Upper lobe of left lung (tissue), 6 donors: ENCODE measurements at regions not wholly inside any gene's neighbourhood (a gene's known extent, or its start where the extent isn't known, plus 50 kb on each side); places are given as distances from the start of the nearest gene placed in this dataset.

Experiments
- ATAC-seq, 2 donors: fragments of 200-7000 bp; cut with Tn5 transposase; one replicate each; pipeline ENCODE4 v1.9.1; 2022; ENCODE audit warnings: mild to moderate bottlenecking in 2 of 2, moderate library complexity in 2 of 2; ENCODE audit not compliant: low FRiP score in 2 of 2
- DNase-seq, 2 donors: peaks; one replicate each; pipeline ENCODE4 v3.0.0-alpha.2; 2019 to 2020
- H3K27ac ChIP-seq, 4 donors: fragments of 200-600 bp; sonication (generic); one replicate each; pipeline ENCODE4 v1.5.1; 2016 to 2019
- H3K27me3 ChIP-seq, 4 donors: fragments of 200-600 bp; sonication (generic); one replicate each; pipeline ENCODE4 v1.5.1; 2017 to 2019
- H3K36me3 ChIP-seq, 4 donors: fragments of 200-600 bp; sonication (generic); one replicate each; pipeline ENCODE4 v1.5.1; 2016 to 2019
- H3K4me1 ChIP-seq, 4 donors: fragments of 200-600 bp; sonication (generic); one replicate each; pipeline ENCODE4 v1.5.1; 2018 to 2019
- H3K4me3 ChIP-seq, 4 donors: fragments of 200-600 bp; sonication (generic); one replicate each; pipeline ENCODE4 v1.5.1; 2017 to 2019; ENCODE audit warnings: mild to moderate bottlenecking in 2 of 4, moderate library complexity in 1 of 4
- H3K9me3 ChIP-seq, 4 donors: fragments of 200-600 bp; sonication (generic); one replicate each; pipeline ENCODE4 v1.5.1; 2018 to 2019
- CTCF ChIP-seq, 6 experiments: fragments of 450-650 bp in 4 of 6; fragments of 200-600 bp in 2 of 6; sonication (generic) in 2 of 6; IDR thresholded peaks; one replicate each; pipeline ENCODE4 v1.5.1; 2016 to 2019; ENCODE audit warnings: antibody characterized with exemption in 6 of 6
- EP300 ChIP-seq, 4 donors: sonication (generic); formaldehyde crosslinking; IDR thresholded peaks; one replicate each; pipeline ENCODE4 v1.5.1; 2017; ENCODE audit warnings: antibody characterized with exemption in 4 of 4, control low read depth in 2 of 4
- POLR2A ChIP-seq, 4 donors: fragments of 450-650 bp; IDR thresholded peaks; one replicate each; pipeline ENCODE4 v1.5.1; 2016 to 2017; ENCODE audit warnings: antibody characterized with exemption in 4 of 4, mild to moderate bottlenecking in 2 of 4
- POLR2AphosphoS5 ChIP-seq, 2 donors: sonication (generic); formaldehyde crosslinking; IDR thresholded peaks; one replicate each; pipeline ENCODE4 v1.5.1; 2017; ENCODE audit warnings: antibody characterized with exemption in 2 of 2
- WGBS, 2 donors: methylation state at CpG; one replicate each; pipeline ENCODE4 v1.1.5; 2017 to 2018; 5-methylcytosine and 5-hydroxymethylcytosine counted together
- donor health status: DM: no; HTN: no; CAD: no; lungs with moderate emphysema.
- donor health status: DM: no; HTN: yes; CAD: no; lungs with severe emphysema.

- ATAC-seq = no peak
- no peak for DNase-seq
- Histone ChIP-seq H3K4me1 (no peaks in the 10 kb centered on the region), H3K9me3 (no peaks in the 10 kb centered on the region), H3K36me3 (no peaks in the 10 kb centered on the region), H3K27ac (no peak overlapping the region), H3K27me3 (no peaks in the 10 kb centered on the region), H3K4me3 (no peak overlapping the region)
- TF ChIP-seq EP300 (IDR thresholded peaks at IDR 0.05) = no peak
- no peak for TF ChIP-seq POLR2AphosphoS5 (IDR thresholded peaks at IDR 0.05)
- TF ChIP-seq CTCF (IDR thresholded peaks at IDR 0.05) = no peak
- TF ChIP-seq POLR2A (IDR thresholded peaks at IDR 0.05) = no peak
- WGBS, 2 donors = 81 to 85% methylated on average over 3 of the region's 3 CpGs
Measured at GRCh38 chr6:95071464-95071863, 505.9 kb upstream of the MANEA start.

GRCh38 chr6:95078457-95078856, 498.9 kb upstream of the MANEA start:
- no peaks in the 10 kb centered on the region for H3K4me1 ChIP-seq
- ATAC-seq = no peak
- H3K27ac ChIP-seq = no peak overlapping the region
- TF ChIP-seq EP300 (IDR thresholded peaks at IDR 0.05) (no peak), POLR2AphosphoS5 (IDR thresholded peaks at IDR 0.05) (no peak), CTCF (IDR thresholded peaks at IDR 0.05) (no peak), POLR2A (IDR thresholded peaks at IDR 0.05) (no peak)
- 60 to 75% methylated on average over 1 of the region's 1 CpG for WGBS, 2 donors
- H3K4me3 ChIP-seq = no peak overlapping the region
- no peaks in the 10 kb centered on the region for H3K9me3 ChIP-seq
- H3K36me3 ChIP-seq = no peaks in the 10 kb centered on the region
- DNase-seq = no peak
- no peaks in the 10 kb centered on the region for H3K27me3 ChIP-seq

- H3K36me3 ChIP-seq = no peaks in the 10 kb centered on the region
- H3K27ac ChIP-seq = no peak overlapping the region
- DNase-seq (no peak), ATAC-seq (no peak)
- no peak overlapping the region for H3K4me3 ChIP-seq
- no peaks in the 10 kb centered on the region for H3K27me3 ChIP-seq
- H3K9me3 ChIP-seq = no peaks in the 10 kb centered on the region
- H3K4me1 ChIP-seq = no peaks in the 10 kb centered on the region
- no peak for TF ChIP-seq CTCF (IDR thresholded peaks at IDR 0.05)
- 36 to 53% methylated on average over 2 of the region's 2 CpGs for WGBS, 2 donors
Measured at GRCh38 chr6:95081231-95081630, 496.1 kb upstream of the MANEA start.

- no peaks in the 10 kb centered on the region for H3K9me3 ChIP-seq
- H3K4me3 ChIP-seq = no peak overlapping the region
- H3K27ac ChIP-seq = no peak overlapping the region
- DNase-seq = no peak
- H3K36me3 ChIP-seq = no peaks in the 10 kb centered on the region
- H3K4me1 ChIP-seq = no peaks in the 10 kb centered on the region
- no peaks in the 10 kb centered on the region for H3K27me3 ChIP-seq
- TF ChIP-seq EP300 (IDR thresholded peaks at IDR 0.05) (no peak), POLR2A (IDR thresholded peaks at IDR 0.05) (no peak), POLR2AphosphoS5 (IDR thresholded peaks at IDR 0.05) (no peak), CTCF (IDR thresholded peaks at IDR 0.05) (no peak)
- ATAC-seq = no peak
- WGBS, 2 donors = 85 to 91% methylated on average over 2 of the region's 2 CpGs
Measured at GRCh38 chr6:95081949-95082348, 495.4 kb upstream of the MANEA start.

GRCh38 chr6:95083506-95083905, 493.8 kb upstream of the MANEA start:
- peak in 1 of 2 donors; percentile 58 for DNase-seq

More at GRCh38 chr6:95083506-95083905, 493.8 kb upstream of the MANEA start:
- H3K9me3 ChIP-seq = no peaks in the 10 kb centered on the region
- ATAC-seq = no peak
- H3K4me3 ChIP-seq = no peak overlapping the region
- no peaks in the 10 kb centered on the region for H3K27me3 ChIP-seq
- 92 to 100% methylated on average over 5 to 9 of the region's 12 CpGs for WGBS, 2 donors
- TF ChIP-seq CTCF (IDR thresholded peaks at IDR 0.05) (no peak), POLR2AphosphoS5 (IDR thresholded peaks at IDR 0.05) (no peak), POLR2A (IDR thresholded peaks at IDR 0.05) (no peak), EP300 (IDR thresholded peaks at IDR 0.05) (no peak)
- no peaks in the 10 kb centered on the region for H3K36me3 ChIP-seq
- no peak overlapping the region for H3K27ac ChIP-seq
- no peaks in the 10 kb centered on the region for H3K4me1 ChIP-seq
